GM19395 (cell line): ENCODE measurements at regions not wholly inside any gene's neighbourhood (a gene's known extent, or its start where the extent isn't known, plus 50 kb on each side); places are given as distances from the start of the nearest gene placed in this dataset.
"Not testable (repeated sequence)": the region's sequence is repeated elsewhere in the genome, so short reads cannot be mapped to it uniquely, and the experiment has no call there.

Experiments used
- ATAC-seq: cut with Tn5 transposase; IDR thresholded peaks from one replicate; pipeline ENCODE4 v1.9.1; 2021; ENCODE audit warnings: mild to moderate bottlenecking, moderate library complexity; ENCODE audit not compliant: unreplicated experiment

DNA sequence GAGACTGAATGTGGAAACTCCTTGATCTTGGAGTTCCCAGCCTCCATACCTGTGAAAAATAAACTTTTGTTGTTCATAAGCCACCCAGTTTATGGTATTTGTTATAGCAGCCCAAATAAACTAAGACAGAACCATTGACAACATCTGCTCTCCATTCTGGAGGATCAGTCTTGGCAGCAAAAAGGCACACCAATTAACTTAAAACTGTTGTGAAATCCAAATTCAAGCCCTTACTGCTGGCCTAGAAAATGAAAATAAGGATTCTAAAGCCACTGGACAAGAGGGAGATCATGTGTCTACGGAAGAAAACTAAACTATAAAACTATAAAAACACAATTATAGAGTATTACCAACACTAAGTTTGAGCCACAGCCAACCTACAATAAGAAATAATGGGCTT lies 172.1 kb upstream of the RNPC3 start:
- no peak for ATAC-seq

DNA sequence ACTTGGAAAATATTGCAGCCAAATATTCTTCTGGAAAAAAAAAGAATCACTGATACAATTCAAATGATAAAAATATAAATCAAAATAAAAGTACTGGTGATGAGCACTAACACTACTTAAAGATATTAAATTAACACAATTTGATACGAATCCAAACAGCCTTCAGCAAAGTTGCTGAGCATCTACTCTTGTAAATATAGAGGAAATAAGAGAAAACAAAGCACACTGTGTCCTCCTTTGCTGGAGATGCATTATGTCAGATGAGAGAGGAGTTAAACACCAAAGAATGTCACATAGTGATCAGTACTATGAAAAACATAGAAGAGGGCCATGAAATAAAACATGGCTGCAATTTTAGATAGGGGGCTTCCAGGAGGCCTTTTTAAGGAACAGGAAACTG lies 177.4 kb upstream of the RNPC3 start:
- ATAC-seq: no peak

DNA sequence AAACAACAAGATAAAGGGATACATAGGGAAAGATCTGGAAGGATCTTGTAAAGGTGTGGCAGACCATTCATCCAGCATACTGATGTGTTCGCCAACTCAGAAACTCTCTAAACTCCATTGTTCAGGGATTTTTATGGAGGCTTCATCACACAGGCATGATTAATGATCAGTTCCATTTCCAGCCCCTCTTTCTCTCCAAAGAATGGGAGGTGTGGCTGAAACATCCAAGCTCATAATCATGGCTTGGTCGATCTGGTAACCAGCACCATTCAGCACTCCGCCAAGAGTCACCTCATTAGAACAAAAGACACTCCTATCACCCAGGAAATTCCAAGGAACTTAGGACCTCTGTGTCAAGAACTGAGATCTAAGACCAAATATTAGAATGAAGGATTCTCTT lies 180.6 kb upstream of the RNPC3 start:
- ATAC-seq: no peak

DNA sequence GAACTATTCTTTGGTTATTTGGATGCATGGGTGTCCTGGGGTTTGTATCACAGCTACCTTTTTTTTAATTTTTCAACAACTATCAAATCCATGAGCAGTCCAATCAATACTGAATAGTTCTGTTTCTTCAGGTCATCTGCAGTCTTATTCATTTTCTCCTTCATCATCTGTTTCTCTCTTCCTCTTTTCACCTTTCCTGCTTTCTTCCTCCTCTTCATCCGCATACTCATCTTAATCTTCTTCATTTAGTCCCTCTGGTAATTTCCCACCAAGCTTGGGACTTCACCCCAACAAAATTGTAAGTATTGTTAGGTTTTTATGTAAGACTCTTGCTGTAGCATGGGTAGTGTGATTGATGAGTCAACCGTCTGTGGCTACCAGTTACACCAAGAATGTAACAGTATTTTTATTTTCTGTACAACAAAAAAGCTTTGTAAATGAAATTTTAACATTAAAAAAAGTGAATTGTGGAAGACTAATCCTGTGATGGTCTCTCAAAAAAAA lies 184.1 kb upstream of the RNPC3 start:
- ATAC-seq: no peak

DNA sequence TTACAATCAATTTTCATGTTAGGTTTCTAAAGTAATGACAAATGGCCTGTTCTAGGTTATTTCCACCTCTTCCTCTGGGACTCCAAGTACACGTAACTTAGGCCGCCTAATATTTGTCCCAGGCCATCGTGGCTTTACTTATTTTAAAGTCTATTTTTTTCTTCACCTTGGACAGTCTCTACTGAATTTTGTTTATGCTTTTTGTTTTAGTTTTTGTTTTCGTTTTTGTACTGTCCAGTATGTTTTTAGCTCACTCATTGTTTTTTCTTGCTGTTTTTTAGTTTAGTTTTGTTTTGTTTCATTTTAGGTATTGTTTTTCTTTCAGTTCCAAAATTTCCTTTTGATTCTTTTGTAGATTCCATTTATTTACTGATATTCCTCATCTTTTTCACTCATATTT lies 187.7 kb upstream of the RNPC3 start:
- no peak for ATAC-seq

DNA sequence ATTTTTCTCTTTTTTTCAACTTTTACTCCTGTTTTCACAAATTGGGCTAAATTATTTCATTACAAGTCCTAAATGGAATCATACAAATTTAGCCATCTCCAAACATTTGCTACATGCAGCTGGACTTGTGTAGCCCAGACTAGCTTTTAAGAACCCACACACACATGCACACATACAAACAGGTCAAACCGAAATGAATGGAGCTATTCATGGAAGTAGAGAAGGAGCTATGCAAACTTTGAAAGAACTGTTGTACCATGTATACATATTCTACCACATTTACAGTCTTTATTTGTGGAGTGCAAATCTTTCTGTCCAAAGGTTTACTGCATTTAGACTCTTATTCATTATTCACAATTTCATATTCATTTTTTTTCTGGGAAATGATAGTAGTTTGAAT lies 189.1 kb upstream of the RNPC3 start:
- no peak for ATAC-seq

DNA sequence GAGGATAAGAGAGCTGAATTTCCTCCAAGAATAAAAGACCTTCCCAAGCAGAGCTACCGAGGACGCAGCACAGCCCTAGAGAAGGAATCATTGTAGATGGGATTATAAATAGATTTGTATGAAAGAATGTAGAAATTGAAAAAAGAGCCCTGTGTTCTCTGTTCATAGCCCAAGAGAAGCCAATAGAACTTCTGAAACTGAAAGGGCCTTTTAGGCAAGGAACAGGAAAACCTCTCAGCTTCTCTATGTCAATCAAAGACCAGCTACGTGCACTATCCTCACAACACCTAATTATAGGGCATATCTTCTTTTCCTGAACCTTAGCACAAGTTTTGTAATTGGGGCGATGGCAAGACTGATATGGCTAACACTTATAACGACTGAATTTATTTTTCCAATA lies 192.4 kb upstream of the RNPC3 start:
- peak; percentile 65 for ATAC-seq

DNA sequence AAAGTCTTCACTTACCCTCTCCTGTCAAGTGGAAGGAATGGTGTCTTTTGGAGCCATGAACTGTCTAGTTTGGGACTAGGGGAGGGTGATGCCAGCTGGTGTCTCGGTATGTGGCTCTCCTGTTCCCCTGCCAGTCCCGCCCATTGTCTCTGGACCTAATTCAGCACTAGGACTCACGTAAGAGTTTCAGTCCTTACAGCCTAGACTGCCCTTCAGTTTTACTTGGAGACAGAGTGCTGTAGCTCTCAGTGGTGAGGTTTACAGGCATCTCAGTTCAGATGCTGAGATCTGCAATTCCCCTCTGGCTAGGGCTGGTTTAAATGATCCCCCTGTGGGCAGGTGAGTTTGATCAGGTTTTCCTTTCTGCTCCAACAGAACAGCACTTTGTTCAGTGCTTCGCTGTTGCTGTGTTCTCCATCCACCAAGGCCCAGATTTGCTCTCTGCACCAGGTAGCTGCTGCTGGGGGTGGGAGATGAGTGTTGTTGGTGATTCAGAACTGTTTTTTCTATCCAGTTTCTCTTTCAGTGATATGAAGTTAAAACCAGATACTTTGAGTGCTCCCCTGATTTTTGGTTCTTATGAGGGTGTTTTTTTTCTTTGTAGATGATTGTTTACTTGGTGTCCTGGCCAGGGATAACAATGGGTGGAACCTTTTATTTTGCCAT lies 198.3 kb upstream of the RNPC3 start:
- ATAC-seq: peak; percentile 68

DNA sequence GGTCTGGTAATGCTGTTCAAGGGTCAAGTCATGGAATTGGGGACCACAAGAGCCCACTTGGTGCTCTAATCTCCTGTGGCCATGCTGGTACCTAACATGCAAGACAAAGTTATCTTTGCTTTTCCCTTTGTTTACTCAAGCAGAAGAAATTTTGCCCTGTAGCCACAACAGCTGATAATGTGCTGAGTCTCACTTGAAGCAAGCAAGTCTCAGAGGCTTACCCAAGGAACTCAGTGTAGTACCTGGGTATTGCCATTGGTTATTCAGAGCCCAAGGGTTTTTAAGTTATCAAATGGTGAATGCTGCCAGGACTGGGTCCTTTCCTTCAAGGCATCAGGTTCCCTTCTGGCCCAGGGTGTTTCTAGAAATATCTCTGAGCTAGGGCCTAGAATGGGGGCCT lies 198.9 kb upstream of the RNPC3 start:
- peak; percentile 12 for ATAC-seq

DNA sequence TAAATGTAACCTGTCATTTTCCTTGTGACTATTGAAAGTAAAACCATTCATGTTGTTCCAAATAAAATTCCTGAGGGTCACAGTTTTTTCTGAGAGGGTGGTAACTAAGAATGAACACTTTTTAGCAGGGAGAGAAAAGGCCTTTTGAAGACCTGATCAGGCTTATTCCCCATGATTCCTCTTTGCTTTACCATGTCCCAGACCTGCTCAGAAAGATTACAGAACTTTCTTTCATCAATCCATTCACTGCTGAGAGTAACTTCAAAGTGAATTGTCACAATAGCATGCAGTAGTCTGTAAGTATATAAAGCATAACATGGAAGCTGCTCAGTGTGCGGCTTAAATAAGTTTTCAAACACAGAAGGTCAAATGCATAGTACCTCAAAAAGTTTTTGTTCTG lies 201.5 kb upstream of the COL11A1 start:
- no peak for ATAC-seq

DNA sequence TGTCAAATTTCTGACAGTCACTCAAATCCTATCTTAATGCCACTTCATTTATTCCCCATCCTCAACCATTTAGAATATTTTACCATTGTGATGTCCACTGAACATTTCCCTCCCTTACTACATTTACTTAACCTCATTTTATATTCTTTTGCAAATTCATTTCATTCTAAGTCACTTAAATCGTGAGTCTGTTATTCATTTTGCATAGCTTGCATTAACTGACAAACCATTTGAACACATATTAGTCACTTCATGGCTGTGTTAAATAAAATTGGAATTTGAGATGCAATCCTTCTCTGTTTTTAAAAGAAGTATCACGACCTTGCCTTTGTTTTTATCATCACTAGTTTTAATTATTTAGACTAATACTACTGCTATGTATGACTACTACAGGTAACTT lies 199.4 kb upstream of the COL11A1 start:
- no peak for ATAC-seq

DNA sequence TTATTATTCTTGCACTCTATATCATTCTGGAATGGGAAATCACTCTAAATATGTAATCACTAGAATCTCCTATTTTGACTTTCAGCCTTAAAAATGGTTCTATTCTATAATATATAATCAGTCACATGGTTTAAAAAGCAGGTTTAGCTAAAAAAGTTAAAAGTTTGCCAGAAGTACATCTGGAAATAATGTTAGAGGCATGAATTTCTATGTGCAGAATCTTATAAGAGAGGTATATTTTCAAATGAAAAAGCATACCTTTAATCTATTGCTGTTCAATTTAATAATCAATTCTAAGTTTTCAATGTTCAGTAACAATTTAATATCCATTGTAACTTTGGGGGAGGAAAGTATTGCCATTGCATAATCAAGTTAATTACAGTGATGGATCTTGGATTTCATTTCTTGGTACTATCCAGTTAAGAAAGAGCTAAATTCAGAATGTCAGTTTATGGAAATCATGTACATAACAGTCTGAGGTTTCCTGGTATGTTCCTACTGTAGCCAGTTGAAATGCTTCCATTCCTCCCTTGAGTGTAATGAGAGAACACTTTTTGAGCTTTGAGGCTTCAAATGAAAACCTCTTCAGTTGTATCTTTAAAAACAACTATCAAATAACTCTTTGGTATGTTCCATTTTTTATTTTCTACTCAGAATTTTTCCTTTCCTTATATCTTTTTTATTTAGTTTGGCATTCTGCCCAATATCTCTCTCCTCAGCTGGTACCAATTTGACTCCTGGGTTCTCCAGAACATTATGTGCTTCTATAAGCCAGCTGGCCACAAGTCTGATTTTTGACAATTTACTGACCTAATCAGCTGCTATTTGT lies 175.7 kb upstream of the COL11A1 start:
- no peak for ATAC-seq

DNA sequence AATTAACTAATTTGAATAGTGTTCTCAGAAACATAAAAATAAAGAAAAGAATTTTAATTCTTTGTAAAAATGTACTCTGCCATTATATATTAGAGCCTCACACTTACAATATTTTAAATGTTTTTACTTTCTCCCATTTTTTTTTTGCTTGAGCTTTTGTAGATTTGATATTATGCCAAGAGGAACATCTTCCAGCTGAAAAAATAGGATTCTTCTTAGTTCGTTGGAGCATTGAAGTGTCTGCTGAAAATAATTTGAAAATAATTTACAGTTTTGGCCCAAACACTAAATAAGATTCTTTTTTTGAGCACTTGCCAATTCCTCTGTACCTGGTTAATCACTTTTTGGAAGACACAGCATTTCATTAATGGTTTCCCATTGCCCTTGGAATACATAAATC lies 175.0 kb upstream of the COL11A1 start:
- no peak for ATAC-seq

DNA sequence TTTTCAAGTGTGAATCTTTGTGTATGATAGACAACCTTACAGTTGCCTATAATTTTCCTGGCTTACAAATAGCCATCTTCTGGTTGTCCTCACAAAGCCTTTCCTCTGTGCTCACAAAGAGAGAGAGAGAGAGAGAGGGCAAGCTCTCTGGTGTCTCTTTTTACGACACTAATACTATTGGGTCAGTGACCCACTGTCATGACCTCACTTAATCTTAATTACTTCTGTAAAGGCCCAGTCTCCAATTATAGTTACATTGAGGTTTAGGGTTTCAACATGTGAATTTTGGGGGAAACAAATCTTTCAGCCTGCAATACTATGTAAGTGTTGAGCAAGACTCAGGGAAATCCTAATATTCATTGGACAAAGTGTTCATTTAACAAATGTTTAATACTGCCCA lies 167.4 kb upstream of the COL11A1 start:
- no peak for ATAC-seq

DNA sequence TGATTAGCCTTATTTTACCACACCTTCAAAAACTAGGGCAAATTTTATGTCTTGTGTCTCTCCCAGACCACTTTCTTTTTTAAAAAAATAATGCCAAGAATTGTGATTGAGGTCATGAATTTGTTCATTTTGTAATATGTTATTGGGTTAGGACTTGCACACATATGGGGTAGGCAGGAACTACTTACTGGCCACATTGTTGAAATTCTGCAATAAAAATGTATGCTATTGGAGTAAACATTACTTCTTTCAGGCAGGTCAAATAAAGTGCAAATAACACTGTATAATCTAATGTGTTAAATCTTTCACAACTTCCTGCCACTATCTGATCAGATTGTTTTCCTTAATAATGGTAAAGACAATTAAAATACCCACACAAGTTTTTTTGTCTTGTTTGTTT lies 166.6 kb upstream of the COL11A1 start:
- ATAC-seq: no peak

DNA sequence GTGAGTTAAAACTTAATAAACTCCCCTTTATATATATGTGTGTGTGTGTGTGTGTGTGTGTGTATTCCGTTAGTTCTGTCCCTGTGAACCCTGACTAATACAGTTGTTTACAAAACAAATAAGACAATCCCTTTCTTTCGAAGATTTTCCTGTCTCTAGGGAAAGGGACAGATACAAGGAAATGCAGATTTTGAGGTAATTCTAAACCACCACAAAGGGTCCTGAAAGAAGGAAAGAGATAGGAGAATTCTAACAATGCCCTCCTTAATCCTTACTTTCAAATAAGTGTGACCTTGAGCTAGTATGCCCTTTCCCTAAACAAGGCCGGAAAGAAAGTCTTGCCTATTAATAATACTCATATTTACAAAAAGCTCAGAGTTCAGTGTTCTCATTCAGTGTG lies 164.8 kb upstream of the COL11A1 start:
- no peak for ATAC-seq

DNA sequence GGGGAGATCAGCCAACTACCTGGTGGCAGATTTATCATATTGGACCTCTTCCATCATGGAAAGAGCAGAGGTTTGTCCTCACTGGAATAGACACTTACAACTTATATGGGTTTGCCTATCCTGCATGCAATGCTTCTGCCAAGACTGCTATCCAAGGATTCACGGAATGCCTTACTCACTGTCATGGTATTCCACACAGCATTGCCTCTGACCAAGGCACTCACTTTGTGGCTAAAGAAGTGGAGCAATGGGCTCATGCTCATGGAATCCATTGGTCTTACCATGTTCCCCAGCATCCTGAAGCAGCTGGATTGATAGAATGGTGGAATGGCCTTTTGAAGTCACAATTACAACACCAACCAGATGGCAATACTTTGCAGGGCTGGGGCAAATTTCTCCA lies 163.1 kb upstream of the COL11A1 start:
- not testable (repeated sequence) for ATAC-seq

DNA sequence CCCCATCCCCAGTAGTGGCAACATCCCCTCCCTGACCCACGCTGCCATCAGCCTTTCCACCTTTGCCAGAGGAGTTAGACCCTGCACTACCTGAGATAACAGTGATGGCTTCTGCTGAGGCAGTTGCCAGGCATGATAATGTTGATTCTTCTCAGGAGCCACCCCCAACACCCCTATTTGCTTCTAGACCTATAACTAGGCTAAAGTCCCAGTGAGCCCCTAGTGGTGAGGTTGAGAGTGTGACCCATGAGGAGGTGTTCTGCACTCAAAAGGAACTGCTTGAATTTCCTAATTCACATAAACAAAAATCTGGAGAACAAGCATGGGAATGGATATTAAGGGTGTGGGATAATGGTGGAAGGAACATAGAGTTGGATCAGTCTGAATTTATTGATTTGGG lies 159.6 kb upstream of the COL11A1 start:
- ATAC-seq: no peak

DNA sequence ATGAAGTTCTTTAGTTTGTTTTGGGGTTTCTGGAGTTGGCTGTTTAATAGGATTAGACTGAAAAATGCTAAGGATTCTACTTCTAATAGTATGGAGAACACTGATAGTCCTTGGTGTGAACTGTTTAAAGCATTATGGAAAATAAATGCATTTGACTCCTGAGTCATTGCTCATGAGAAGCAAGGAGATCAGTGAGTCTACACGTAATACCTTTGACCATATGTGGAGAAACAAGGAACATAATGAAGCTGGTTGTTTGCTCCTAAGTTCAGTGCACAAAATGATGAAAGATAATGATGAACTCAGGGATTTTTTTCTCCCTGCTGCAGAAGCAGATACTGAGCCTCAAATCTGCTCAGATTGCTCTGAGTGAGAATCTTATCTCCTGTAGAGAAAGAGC lies 158.9 kb upstream of the COL11A1 start:
- ATAC-seq: no peak

DNA sequence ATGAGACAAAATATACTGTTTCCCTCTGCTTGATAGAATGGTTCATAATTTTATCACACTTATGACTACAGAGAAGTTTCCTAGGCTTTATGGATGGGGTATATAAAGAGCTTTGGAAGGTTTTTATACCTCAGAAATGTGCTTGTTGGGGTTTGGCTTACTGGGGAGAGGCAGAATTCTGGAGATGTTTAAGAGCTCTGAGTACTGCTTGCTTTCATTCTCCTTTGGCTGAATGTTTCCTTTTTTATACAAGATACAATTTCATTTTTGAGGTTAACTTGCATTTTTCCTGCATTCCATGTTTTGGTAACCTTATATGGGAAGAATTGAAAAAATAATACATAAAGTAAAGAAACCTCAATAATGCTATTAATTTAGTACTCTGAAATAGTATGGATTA lies 157.7 kb upstream of the COL11A1 start:
- ATAC-seq: no peak

DNA sequence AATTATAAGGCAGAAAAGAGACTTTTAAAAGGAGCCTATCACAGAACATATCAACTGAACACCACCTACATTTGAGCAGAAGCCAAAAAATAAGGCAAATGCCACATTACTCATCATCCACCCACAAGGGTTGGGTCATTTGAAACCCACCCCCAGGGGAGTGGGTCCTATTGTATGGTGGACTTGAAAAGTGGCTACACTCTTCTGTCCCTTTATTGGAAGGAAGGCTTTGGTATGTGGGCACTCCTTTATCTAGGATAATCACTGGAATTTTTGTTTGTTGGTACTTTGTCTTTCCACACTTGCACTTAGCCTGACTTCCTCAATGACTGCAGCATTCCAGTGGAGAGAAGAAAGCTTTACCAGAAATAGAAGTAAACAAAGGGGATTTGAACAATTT lies 157.2 kb upstream of the COL11A1 start:
- no peak for ATAC-seq

DNA sequence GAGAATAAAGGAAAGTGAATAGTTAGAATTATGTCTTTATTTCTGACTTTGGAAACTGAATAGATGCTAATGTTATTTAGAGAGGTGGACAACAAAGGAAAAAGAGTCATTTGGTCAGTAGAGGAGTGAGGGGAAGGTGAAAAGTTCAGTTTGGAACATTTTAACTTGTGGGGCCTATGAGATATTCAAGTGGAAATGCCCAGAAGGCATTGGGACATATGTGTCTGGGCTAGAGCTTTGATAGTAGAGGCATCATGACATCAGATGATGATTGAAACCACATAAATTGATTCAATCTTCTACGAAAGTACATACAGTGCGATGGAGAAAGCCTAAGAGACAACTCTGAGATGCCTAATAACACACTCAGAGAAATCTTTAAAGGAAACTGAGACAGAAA lies 151.7 kb upstream of the COL11A1 start:
- ATAC-seq: no peak

DNA sequence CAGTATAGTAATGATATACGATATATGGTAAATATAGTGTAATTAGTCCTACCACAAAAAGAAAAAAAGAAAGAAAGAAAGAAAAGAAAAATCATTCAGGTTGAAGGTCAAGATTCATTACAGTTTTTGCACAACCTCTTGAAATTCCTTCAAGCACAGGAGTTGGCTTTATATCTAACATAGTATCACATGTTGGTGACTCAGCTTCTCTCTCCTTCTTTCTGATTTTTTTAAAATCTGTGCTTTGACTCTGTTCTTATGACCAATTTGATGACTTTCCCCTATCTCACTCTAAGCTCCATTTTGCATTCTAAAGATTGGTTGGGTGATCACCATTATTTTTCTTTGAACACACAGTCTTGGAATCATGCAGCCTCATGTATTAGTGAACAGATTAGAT lies 148.2 kb upstream of the COL11A1 start:
- no peak for ATAC-seq
